Testis (tissue), 2 donors: ENCODE measurements at regions not wholly inside any gene's neighbourhood (a gene's known extent, or its start where the extent isn't known, plus 50 kb on each side); places are given as distances from the start of the nearest gene placed in this dataset.

Experiments
- CTCF ChIP-seq, 3 experiments: fragments of 450-650 bp in 2 of 3; fragments of 200-600 bp in 1 of 3; sonication (generic) in 1 of 3; IDR thresholded peaks; one replicate each; pipeline ENCODE4 v1.5.1; 2016 to 2019; ENCODE audit warnings: antibody characterized with exemption in 3 of 3, mild to moderate bottlenecking in 2 of 3, moderate library complexity in 1 of 3
- POLR2A ChIP-seq: fragments of 450-650 bp; IDR thresholded peaks from one replicate; pipeline ENCODE4 v1.6.1; 2017; ENCODE audit warnings: antibody characterized with exemption, mild to moderate bottlenecking, moderate library complexity

DNA sequence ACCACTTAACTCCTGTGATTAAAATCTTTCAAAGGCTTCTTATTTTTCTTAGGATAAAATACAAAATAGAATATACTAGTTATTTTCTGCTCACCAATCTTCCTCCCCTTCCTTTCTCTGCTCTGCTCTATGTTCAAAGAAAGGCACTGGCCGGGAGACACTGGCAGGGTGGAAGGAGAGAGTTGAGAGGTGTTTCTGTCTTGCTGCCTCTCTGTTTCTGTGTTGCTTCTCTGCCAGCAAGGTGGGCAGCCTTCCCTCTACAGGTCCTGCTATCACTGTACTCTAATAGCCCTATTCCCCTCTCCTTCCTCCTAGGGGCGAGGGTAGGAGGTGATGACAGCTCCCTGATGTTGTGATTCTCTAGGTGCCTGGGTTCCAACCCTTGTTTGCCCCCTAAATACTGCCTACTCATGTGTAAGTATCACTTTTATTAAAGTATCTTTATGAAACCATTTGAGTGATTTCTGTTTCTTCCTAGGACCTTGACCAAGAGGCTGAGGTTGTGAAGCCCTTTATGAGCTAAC lies 515.1 kb downstream of the TLE4 start:
- TF ChIP-seq CTCF (IDR thresholded peaks at IDR 0.05) = no peak
- no peak for TF ChIP-seq POLR2A
